Stimulated activated CD4-positive, alpha-beta T cell treated with anti-CD3 and anti-CD28 coated beads, Interleukin-1b, Interleukin-23, amount 100 ng/mL, for 1 hour (primary cell): ENCODE measurements at regions not wholly inside any gene's neighbourhood (a gene's known extent, or its start where the extent isn't known, plus 50 kb on each side); places are given as distances from the start of the nearest gene placed in this dataset.

Experiments used
- DNase-seq, 2 donors: peaks; one replicate each; pipeline ENCODE4 v3.0.0-alpha.2; 2020; ENCODE audit warnings: low read depth in 2 of 2

DNA sequence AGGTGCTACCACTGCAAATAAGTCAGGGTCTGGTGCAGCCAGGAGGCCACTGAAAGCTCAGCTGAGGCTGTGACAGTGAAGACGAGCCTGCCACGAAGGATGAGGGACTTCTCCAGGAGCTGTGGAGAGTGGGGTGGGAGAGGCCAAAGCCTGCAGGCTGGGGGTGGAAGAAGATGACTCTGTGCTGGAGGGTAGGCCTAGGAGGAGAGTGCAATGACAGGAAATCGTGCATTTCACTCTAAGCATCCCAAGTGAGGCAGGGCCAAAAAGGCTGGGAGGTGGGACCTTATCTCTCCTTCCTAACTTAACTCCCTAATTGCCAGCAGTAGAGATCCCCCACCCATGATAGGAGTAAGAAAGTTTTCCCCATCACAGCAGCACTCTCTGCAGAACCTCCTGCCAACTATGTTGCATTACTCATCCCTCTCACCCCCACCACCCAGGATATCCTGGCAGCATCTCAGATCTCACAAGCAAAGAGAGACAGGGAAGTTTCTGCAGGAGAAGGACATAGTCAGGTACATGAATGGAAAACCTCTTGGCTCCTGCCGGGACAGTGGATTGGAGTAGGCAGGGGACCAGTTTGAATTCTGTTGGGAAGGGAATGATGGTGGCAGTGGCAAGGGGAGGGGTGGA is 466.2 kb downstream of the CDH26 start:
- no peak for DNase-seq

DNA sequence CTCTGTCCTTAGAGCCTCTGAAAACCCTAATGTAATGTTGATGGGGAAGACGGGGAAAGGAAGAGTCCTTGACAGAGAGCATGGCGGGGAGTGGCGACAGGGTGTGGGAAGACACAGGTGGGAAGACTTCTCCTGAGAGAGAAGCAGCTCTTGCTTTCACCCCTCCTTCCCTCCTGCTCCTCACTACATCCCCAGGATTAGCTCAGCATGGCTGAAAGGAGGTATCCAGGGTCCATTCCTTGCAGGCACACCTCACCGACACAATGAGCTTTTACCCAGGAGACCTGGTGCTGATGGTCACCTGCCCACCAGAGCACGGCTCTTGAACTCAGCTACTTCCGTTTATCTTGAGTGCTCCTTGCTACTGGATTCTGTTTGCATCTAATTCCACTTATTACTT is 469.3 kb downstream of the CDH26 start:
- DNase-seq: no peak

- no peak for DNase-seq
Measured at GRCh38 chr20:60428651-60429050, 470.4 kb downstream of the CDH26 start.

DNA sequence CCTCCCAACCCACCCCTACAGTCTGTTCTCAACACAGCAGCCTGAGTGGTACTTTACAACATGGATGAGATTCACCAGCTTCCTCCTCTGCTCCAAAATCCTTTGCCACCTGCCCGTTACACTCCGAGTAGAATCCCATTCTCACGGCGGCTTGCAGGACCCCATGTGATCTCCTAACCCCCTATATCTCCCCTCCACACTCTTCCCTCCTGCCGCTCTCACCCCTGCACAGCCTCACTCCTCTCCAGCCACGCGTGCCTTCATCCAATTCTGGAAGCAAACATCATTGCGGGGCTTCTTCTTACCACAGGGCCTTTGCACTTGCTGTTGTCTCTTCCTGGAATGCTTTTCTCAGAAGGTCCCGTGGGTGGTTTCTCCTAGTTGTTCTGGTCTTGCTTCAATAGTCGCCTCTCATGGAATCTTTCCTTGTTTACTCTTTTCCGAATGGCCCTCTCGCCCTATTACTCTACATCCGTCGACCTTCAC is 472.3 kb downstream of the CDH26 start:
- DNase-seq: no peak

- DNase-seq: no peak
Measured at GRCh38 chr20:60431349-60431748, 473.1 kb downstream of the CDH26 start.

GRCh38 chr20:60437418-60437817 is 479.2 kb downstream of the CDH26 start:
- DNase-seq: no peak

DNA sequence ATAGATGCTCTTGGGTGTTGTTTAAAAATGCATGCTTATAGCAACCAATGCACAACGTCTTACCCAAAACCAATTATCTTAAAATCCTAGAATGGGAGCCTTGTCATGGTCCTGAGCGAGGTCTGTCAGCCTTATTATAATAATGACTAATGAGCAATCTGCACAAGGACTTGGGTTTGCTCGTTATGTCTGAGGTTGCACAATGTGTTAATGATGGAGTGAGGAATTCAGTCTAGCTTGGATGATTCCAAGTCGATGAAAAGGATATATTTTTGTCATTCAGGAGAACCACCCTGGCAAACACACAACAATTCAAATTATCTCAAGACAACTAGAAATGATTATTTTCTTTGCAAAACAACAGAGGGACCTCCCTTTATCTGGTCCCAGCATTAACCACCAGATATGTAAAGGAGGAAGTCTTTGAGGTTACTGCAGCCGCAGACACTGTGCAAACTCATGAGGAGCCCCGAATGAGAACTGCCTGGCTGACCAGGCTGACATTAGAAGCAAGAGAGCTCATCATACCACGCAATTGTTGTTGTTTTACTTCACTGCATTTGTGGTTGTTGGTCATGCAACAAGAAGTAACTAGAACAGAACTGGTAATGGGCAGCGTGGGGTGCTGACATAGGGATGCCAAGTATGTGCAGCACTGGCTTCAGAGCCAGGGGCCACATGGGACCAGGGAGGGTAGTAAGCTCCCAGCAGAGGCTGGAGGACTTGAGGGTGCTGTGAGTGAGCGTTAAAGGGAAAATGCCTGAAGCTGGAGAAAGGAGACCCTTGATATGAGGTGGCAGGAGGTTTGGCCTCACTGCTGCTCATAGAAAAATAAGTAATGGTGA is 488.3 kb downstream of the CDH26 start:
- DNase-seq: no peak

DNA sequence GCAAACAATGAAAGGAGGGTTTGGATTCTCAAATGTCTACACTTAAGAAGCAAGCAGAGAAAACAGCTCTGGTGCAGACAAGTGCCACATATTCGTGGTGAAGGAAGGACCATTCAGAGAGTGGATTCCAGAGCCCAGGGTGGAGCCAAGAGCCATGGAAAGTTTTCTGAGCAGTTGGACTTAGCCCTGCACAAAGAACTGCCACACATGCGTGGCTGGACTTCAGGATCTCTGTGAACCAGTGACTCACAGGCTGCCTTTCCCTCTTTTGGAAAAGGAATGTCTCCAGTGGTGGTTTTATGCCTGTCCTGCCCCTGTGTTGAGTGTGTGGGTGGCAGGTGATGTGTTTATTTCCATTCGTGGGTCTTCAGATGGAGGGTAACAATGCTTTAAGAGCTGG is 489.5 kb downstream of the CDH26 start:
- DNase-seq: no peak

- no peak for DNase-seq
Measured at GRCh38 chr20:60453388-60454246, 495.4 kb downstream of the CDH26 start.

GRCh38 chr20:60454491-60454890 is 496.3 kb downstream of the CDH26 start:
- no peak for DNase-seq

GRCh38 chr20:60455272-60455671 is 497.0 kb downstream of the CDH26 start:
- DNase-seq: no peak

DNA sequence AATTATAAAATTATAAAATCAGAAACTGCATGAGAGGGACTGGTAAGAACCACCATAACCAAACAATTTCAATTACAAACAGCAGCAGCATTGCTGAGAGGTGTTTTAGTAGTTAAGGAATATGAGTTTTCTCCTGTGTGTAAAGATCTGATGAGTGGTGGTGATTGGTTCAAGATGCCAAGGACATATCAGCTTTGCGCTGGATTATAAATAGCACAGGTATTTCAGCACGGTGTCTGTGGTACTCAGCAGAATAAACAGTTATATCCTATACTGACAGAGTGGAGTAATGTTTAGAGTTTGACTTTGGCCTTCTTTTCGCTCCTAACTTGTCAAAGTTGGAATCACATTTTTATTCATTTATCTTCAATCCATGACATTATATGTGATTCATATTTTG is 501.0 kb downstream of the CDH26 start:
- no peak for DNase-seq

DNA sequence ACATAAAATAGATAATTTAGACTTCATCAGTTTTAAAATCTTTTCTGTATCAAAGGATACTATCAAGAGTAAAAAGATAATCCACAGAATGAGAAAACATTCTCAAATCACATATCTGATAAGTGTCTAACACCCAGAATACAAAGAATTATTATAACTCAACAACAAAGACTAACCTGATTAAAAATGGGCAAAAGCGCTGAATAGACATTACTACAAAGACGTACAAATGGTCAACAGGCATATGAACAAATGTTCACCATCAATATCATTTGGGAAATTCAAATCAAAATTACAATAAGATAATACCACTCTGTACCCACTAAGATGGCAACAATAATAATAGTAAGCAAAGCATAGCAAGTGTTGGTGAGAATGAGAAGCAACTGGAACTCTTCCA is 503.8 kb downstream of the CDH26 start:
- no peak for DNase-seq

- no peak for DNase-seq
Measured at GRCh38 chr20:60463798-60464197, 505.6 kb downstream of the CDH26 start.

- DNase-seq: no peak
Measured at GRCh38 chr20:60465439-60465838, 507.2 kb downstream of the CDH26 start.

- DNase-seq: no peak
Measured at GRCh38 chr20:60465993-60466686, 507.9 kb downstream of the CDH26 start.

DNA sequence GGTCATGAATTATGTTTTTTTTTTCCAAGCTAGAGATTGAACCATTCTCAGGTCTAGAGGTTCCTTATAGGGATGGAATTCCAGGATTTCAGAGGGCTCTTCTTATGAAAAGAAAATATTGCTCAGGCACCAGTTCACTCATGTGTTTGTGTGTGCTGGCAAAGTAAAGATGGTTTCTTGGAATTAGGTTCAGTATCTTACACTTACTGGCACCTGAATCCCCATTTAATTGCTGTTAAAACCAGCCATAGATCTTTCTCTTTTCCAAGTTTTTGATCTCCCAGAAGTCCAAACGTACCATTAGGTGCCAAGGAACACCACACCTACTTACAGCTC is 508.4 kb downstream of the CDH26 start:
- no peak for DNase-seq

DNA sequence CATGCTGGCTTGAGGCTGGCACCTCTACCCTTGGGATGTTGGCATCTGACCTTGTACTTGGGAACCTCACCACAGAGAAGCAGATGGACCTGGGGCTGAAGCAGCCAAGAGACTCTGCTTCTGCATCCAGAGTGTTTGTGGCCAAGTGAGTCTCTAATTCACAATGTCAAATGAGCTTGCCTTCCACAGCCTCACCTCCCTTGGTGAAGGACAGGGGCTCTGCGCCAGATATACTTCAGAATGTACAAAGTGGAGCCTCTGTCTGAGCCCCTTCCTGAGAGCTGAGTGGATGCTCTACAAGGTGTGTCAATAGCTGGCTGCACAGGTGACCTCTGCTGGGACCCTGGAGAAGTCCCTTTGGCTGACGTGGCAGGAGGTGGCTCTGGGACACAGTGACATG is 508.9 kb downstream of the CDH26 start:
- no peak for DNase-seq

DNA sequence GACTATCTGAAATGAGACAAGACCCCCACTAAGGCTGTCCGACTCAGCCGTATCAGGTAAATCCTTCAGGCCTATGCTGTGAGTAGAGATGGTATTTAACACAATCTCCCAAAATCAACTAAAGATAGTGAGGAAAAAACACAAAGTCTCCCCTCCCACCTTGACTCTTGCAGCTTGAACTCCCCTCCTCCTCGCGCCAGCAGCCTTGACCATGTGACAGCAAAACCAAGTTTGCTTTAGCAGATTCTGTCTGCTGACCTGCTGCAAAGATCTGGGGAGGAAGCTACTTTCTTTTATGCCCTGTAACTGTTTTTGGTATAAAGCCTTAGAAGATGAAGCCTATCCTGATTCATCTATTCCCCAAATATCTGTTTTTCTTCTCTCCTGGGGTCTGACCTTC is 509.5 kb downstream of the CDH26 start:
- DNase-seq: no peak

GRCh38 chr20:60469829-60470228 is 511.6 kb downstream of the CDH26 start:
- DNase-seq: no peak

GRCh38 chr20:60470366-60470765 is 512.1 kb downstream of the CDH26 start:
- DNase-seq: no peak

DNA sequence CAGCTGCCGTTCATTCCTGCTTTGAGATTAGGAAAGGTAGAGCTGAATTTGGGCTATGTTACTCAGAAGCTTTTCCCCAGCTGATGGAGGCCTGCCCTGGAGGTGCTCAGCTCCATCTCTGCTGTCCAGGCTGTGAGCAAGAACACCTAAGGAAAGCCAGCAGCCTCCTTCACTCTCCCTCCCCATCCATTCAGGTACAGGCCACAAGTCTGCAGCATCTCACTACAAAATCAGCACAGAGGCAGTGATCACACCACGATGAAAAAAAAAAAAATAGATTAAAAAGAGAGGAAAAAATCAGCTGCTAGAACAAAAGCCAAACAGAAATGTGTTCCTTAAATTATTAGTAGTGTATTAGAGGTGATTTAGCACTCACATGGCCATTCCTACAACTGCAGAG is 515.0 kb downstream of the CDH26 start:
- no peak for DNase-seq
